ENCODE measurements at regions not wholly inside any gene's neighbourhood (a gene's known extent, or its start where the extent isn't known, plus 50 kb on each side); places are given as distances from the start of the nearest gene placed in this dataset.

- TF ChIP-seq RBBP5 (IDR thresholded peaks at IDR 0.05; ENCODE audit: borderline replicate concordance, low read depth, low read length) (no peak), TEAD4 (IDR thresholded peaks at IDR 0.05; ENCODE audit: low read depth, low read length) (no peak), SP2 (IDR thresholded peaks at IDR 0.05; ENCODE audit: low read length) (no peak)
Measured at GRCh38 chr5:110088676-110089436, 399.1 kb downstream of the MAN2A1 start (continued).
